GM18505 (cell line): ENCODE measurements at regions not wholly inside any gene's neighbourhood (a gene's known extent, or its start where the extent isn't known, plus 50 kb on each side); places are given as distances from the start of the nearest gene placed in this dataset.
"Not testable (repeated sequence)": the region's sequence is repeated elsewhere in the genome, so short reads cannot be mapped to it uniquely, and the experiment has no call there.

ENCODE experiments used
- ATAC-seq: cut with Tn5 transposase; IDR thresholded peaks from one replicate; pipeline ENCODE4 v1.9.1; 2021; ENCODE audit not compliant: unreplicated experiment
- POLR2A ChIP-seq: IDR thresholded peaks from 4 replicates; pipeline ENCODE4 v1.6.1; 2011; ENCODE audit warnings: borderline replicate concordance; ENCODE audit not compliant: insufficient read depth, insufficient read length; ENCODE audit errors: extremely low read depth

- no peak for ATAC-seq
- no peak for TF ChIP-seq POLR2A
Measured at GRCh38 chr1:201637282-201638079, 98.6 kb downstream of the NAV1 start.

GRCh38 chr1:201639391-201639790 is 100.5 kb downstream of the NAV1 start:
- no peak for ATAC-seq
- no peak for TF ChIP-seq POLR2A

- TF ChIP-seq POLR2A: no peak
- ATAC-seq: no peak
Measured at GRCh38 chr1:201639826-201640225, 100.9 kb downstream of the NAV1 start.

GRCh38 chr1:201640624-201641023 is 101.7 kb downstream of the NAV1 start:
- TF ChIP-seq POLR2A: no peak
- ATAC-seq: no peak

- ATAC-seq: no peak
- TF ChIP-seq POLR2A: no peak
Measured at GRCh38 chr1:201641524-201642253, 102.8 kb downstream of the NAV1 start.

- no peak for TF ChIP-seq POLR2A
- ATAC-seq: no peak
Measured at GRCh38 chr1:201643835-201644104, 104.8 kb downstream of the NAV1 start.

- TF ChIP-seq POLR2A: no peak
- no peak for ATAC-seq
Measured at GRCh38 chr1:201644197-201644596, 105.3 kb downstream of the NAV1 start.

- ATAC-seq: not testable (repeated sequence)
Measured at GRCh38 chr1:201645000-201645399, 106.1 kb downstream of the NAV1 start.

- no peak for ATAC-seq
- no peak for TF ChIP-seq POLR2A
Measured at GRCh38 chr1:201645956-201646355, 107.0 kb downstream of the NAV1 start.

GRCh38 chr1:201646411-201647022 is 107.6 kb downstream of the NAV1 start:
- no peak for TF ChIP-seq POLR2A
- no peak for ATAC-seq

GRCh38 chr1:201647094-201647493 is 108.2 kb downstream of the NAV1 start:
- TF ChIP-seq POLR2A: no peak
- no peak for ATAC-seq

GRCh38 chr1:201647722-201648065 is 108.8 kb downstream of the NAV1 start:
- no peak for ATAC-seq
- TF ChIP-seq POLR2A: no peak

- no peak for ATAC-seq
- TF ChIP-seq POLR2A: no peak
Measured at GRCh38 chr1:201648066-201648906, 109.4 kb downstream of the NAV1 start.
